Right cardiac atrium (tissue), 5 donors: ENCODE measurements at regions not wholly inside any gene's neighbourhood (a gene's known extent, or its start where the extent isn't known, plus 50 kb on each side); places are given as distances from the start of the nearest gene placed in this dataset.
"Not testable (repeated sequence)": the region's sequence is repeated elsewhere in the genome, so short reads cannot be mapped to it uniquely, and the experiment has no call there.

Source experiments
- ATAC-seq, 2 donors: fragments of 200-7000 bp; cut with Tn5 transposase; one replicate each; pipeline versions ENCODE4 v1.8.0 to v1.9.1; 2020; ENCODE audit warnings: moderate library complexity in 2 of 2, mild to moderate bottlenecking in 1 of 2
- DNase-seq, 3 donors: peaks; one replicate each; pipeline ENCODE4 v3.0.0-alpha.2; 2020
- H3K27ac ChIP-seq: one replicate; pipeline ENCODE4 v1.5.1; 2013; ENCODE audit warnings: mild to moderate bottlenecking, low read length, control low read depth, moderate library complexity
- H3K27me3 ChIP-seq: one replicate; pipeline ENCODE4 v1.6.1; 2013; ENCODE audit not compliant: control insufficient read depth, insufficient read depth
- H3K4me1 ChIP-seq: one replicate; pipeline ENCODE4 v1.6.1; 2013; ENCODE audit warnings: low read length; ENCODE audit not compliant: control insufficient read depth, insufficient read depth
- H3K4me3 ChIP-seq: one replicate; pipeline ENCODE4 v1.5.1; 2013; ENCODE audit warnings: low read length, control low read depth
- H3K9me3 ChIP-seq: one replicate; pipeline ENCODE4 v1.6.1; 2013; ENCODE audit warnings: low read length; ENCODE audit not compliant: control insufficient read depth
- WGBS: extraction: QIAGEN DNeasy Blood & Tissue Kit; methylation state at CpG from one replicate; pipeline ENCODE4 v1.1.7; 2013; 5-methylcytosine and 5-hydroxymethylcytosine counted together
- intact Hi-C, 4 donors: fragments of 100-400 bp; cut with DNase I; formaldehyde crosslinking; loops; one replicate each; pipeline versions ENCODE4 v1.11.0 to v1.14.0; 2022 to 2023
- donor health status: healthy with polysubstance abuse.
- donor health status: DM: no; HTN: yes; CAD: no.
- donor health status: DM: no; HTN: no; CAD: no.
- donor health status: DM: no; HTN: yes; CAD: no; lungs with severe emphysema.
- donor health status: DM: yes; HTN: yes; CAD: no.

DNA sequence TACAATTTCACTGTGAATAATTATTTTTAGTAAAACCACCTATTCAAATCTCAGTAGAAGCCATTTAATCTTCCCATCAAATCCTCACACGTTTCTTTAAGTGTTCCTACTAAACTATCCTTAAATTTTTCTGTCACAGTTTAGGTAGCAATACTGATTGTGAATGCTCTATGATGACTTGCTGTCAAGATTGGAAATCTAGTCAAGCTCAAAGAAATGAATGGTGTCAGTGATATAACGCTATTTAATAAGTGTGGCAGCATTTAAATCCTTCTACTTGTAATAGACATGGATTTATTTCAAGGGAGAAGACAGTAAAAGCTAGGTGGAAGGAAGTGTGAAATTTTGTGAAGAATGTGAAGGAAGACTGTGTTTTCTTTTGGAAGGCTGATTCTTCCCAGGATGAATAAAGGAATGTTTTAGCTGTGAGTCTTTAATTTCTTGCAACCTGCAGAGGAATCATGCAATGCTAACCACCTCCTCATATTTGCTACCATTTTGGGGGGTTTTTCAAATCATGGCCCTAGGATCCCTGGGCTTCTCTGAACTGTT lies 936.7 kb upstream of the NEGR1 start:
- Histone ChIP-seq H3K27me3 (no peaks in the 10 kb centered on the region), H3K4me1 (no peaks in the 10 kb centered on the region), H3K27ac (no peak overlapping the region), H3K4me3 (no peak overlapping the region), H3K9me3 (no peaks in the 10 kb centered on the region)
- ATAC-seq (no peak), DNase-seq (no peak)
- 46% methylated on average over 2 of the region's 2 CpGs for WGBS
- intact Hi-C loops: no loop called here

DNA sequence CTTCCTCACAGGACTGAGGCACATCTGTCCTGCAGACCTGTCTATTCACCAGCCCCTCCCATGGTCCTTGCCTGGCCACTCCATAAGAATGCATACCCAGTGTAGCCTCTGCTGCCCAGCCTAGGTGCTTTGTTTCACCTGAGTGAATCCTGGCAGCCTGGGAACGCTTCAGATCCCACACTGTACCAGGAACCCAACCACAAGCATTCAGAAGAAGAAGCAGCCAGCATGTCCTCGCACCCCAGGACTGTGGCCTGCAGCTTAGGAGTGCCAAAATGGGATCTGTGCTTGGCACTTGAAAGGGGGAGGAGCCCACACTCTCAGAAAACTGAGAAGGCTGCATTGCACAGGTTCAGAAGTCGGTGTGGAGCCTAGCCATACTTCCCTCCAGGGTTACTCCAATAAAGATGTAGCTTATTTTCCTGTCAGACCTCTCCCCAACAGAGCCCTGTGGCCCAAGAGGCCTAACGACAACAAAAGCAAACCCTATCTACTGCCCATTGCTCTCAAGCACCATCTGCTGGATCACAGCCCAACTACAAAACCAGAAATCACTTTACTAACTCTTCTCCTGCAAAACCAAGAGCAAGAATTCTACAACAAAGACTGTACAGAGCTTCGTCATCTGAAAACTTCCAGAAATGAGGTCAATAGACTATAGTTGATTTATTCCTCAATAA lies 923.1 kb upstream of the NEGR1 start:
- Histone ChIP-seq H3K4me1 (no peaks in the 10 kb centered on the region), H3K27ac (no peak overlapping the region), H3K9me3 (no peaks in the 10 kb centered on the region), H3K27me3 (no peaks in the 10 kb centered on the region), H3K4me3 (no peak overlapping the region)
- WGBS: 60% methylated on average over 5 of the region's 5 CpGs
- ATAC-seq (no peak), DNase-seq (no peak)
- intact Hi-C loops: no loop called here

DNA sequence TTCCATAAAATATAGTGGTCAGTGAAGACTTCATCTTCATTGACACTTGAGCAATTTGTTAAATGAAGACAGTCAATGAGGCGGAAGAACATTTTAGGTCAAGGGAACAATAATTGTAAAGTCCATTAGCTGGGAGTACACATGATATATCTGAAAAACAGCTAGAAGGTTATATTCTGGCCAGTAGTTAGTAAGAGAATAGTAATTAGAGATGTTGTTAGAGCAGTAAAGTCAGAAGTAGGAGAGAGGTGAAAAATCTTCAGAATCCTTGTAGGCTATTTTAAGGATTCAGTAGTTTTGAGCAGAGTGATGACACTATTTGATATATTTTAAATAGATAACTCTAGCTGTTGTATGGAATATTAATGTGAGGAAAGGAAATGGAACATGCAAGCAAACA lies 915.6 kb upstream of the NEGR1 start:
- ATAC-seq (no peak), DNase-seq (no peak)
- H3K9me3 ChIP-seq: no peaks in the 10 kb centered on the region
- H3K27me3 ChIP-seq: no peaks in the 10 kb centered on the region
- no peak overlapping the region for H3K4me3 ChIP-seq
- 97% methylated on average over 1 of the region's 1 CpG for WGBS
- intact Hi-C loops: no loop called here
- H3K27ac ChIP-seq: no peak overlapping the region
- H3K4me1 ChIP-seq: no peaks in the 10 kb centered on the region

DNA sequence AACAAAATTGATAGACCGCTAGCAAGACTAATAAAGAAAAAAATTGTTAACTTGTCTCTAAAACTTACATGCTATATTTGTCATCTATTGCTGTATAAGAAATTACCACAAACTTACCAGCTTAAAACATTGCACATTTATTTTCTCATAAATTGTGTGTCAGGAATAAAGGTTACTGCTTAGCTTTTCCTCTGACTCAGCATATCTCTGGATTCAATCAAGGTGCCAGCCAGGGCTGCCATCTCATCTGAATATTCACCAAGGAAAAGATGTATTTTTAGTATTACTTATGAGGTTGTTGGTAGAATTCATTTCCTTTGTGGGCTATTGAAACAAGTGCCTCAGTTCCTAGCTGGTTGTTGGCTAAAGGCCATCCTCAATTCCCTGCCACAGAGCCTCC lies 912.6 kb upstream of the NEGR1 start:
- H3K27ac ChIP-seq: no peak overlapping the region
- WGBS: 89% methylated on average over 1 of the region's 1 CpG
- no peaks in the 10 kb centered on the region for H3K9me3 ChIP-seq
- intact Hi-C loops: no loop called here
- H3K4me1 ChIP-seq: no peaks in the 10 kb centered on the region
- H3K4me3 ChIP-seq: no peak overlapping the region
- ATAC-seq: no peak
- DNase-seq: no peak
- H3K27me3 ChIP-seq: no peaks in the 10 kb centered on the region

DNA sequence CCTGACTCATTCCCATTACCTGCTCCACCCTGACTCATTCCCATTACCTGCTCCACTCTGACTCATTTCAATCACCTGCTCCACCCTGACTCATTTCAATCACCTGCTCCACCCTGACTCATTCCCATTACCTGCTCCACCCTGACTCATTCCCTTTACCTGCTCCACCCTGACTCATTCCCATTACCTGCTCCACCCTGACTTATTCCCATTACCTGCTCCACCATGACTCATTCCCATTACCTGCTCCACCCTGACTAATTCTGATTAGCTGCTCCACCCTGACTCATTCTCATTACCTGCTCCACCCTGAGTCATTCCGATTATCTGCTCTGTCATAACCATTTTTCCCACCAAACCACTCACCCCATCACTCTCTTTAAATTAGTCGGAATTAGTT lies 901.2 kb upstream of the NEGR1 start:
- intact Hi-C loops, DNase-seq, ATAC-seq, H3K4me1 ChIP-seq, H3K9me3 ChIP-seq, H3K27me3 ChIP-seq, H3K4me3 ChIP-seq, H3K27ac ChIP-seq: not testable (repeated sequence)
- WGBS: 90% methylated on average over 2 of the region's 2 CpGs

DNA sequence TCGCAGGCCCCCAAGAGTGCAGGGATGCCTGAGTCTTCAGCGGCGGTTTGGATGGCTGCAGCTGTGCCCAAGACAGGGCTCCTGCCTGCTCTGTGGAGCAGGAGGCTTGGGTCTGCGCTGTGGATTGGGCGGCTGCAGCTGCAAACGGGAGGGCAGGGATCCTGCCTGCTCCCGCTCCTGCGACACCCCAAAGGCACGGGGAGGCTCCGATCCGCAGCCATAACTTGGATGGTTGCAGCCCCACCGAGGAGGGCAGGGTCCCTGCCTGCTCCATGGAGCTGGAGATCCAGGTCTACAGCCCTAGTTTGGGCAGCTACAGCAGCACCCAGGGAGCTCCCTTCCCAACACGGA lies 898.8 kb upstream of the NEGR1 start:
- Histone ChIP-seq H3K4me1 (no peaks in the 10 kb centered on the region), H3K27me3 (no peaks in the 10 kb centered on the region), H3K9me3 (no peaks in the 10 kb centered on the region), H3K4me3 (no peak overlapping the region), H3K27ac (no peak overlapping the region)
- WGBS: 85% methylated on average over 13 of the region's 13 CpGs
- intact Hi-C loops: no loop called here
- DNase-seq (no peak), ATAC-seq (no peak)

DNA sequence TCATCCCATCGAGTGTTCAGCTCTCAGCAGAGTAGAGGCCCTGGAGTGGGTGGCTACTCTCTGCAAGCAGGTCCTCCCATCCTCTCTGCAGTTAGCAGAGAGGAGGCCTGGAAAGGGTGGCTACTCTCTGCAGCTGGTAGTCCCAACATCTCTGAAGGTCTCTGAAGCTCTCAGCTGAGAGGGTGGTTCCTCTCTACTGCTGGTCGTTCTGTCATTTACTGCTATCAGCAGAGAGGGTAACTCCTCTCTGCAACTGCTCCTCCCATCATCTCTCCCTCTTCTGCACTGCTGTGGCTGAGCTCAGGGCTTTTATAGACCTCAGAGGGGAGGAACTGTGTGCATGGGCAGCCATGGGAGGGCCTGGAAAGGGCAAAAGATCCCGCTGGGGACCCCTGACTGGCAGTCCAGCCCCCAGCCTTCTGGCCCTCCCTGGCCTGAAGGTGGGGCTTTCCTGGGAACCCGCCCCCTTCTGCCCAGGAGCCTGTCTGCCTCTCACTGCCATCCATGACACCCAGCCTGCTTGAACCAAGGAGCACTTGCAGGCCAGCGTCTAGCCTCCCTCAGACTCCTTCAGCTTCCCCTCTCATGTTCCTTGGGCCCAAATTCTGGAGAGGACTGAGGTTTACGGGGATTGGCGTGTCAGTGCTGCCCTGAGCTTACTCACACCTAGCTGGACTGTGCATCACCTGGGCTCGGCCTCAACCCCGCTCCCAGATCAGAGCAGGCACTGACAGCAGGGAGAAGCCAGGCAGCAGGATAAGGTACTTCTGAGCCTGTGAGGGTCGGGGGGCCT lies 898.3 kb upstream of the NEGR1 start:
- H3K4me1 ChIP-seq: no peaks in the 10 kb centered on the region
- 75% methylated on average over 10 of the region's 10 CpGs for WGBS
- ATAC-seq: no peak
- H3K27ac ChIP-seq: no peak overlapping the region
- no peaks in the 10 kb centered on the region for H3K27me3 ChIP-seq
- intact Hi-C loops: no loop called here
- no peaks in the 10 kb centered on the region for H3K9me3 ChIP-seq
- H3K4me3 ChIP-seq: no peak overlapping the region
- no peak for DNase-seq

DNA sequence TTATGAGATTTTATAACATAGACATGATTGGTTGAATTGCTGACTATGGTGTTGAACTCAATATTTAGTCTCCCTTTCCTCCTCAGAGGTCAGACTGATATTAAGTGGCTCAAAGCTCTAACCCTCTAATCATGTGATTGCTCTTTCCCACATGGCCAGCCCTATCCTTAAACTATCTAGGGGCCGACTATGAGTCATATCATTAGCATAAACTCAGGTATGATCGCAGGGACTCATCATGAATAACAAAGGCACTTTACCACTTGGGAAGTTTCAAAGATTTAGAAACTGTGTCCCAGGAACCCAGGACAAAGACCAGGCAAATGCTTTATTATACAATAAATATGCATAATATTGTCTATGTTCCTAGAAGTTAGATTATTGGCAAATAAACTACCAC lies 894.6 kb upstream of the NEGR1 start:
- intact Hi-C loops: no loop called here
- WGBS: 84% methylated on average over 2 of the region's 2 CpGs
- no peaks in the 10 kb centered on the region for H3K4me1 ChIP-seq

DNA sequence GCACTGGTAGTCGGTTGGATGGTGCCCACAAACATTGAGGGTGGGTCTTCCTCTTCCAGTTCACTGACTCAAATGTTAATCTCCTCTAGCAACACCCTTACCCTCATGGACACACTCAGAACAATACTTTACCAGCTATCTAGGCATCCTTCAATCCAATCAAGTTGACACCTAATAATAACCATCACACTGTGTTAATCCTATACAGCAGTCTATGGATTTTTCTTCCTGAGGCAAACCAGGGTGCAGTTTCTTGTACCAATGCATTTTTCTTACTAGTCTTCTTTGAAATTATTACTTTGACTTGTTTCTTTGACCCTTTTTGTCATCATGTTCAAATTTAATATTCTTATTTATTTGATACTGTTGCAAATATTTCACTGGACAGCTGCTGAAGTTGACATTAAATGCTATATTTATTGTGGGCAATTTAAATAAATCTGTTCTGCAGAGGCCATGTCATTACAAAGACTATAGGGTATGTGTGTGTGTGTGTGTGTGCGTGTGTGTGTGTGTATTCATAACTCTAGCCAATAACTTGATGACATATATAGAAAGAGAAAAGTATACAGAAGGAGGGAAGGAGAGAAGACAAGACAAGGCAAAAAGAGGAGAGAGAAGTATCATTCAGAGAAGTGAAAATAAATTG lies 884.8 kb upstream of the NEGR1 start:
- no peak overlapping the region for H3K27ac ChIP-seq
- H3K9me3 ChIP-seq: no peaks in the 10 kb centered on the region
- no peaks in the 10 kb centered on the region for H3K27me3 ChIP-seq
- intact Hi-C loops: no loop called here
- no peaks in the 10 kb centered on the region for H3K4me1 ChIP-seq
- DNase-seq: no peak
- WGBS: 66% methylated on average over 2 of the region's 2 CpGs
- no peak for ATAC-seq
- H3K4me3 ChIP-seq: no peak overlapping the region

More for the DNA sequence above, 894.6 kb upstream of the NEGR1 start:
- no peaks in the 10 kb centered on the region for H3K27me3 ChIP-seq
- H3K27ac ChIP-seq: no peak overlapping the region
- no peak for ATAC-seq
- no peak overlapping the region for H3K4me3 ChIP-seq
- no peak for DNase-seq
- H3K9me3 ChIP-seq: no peaks in the 10 kb centered on the region

DNA sequence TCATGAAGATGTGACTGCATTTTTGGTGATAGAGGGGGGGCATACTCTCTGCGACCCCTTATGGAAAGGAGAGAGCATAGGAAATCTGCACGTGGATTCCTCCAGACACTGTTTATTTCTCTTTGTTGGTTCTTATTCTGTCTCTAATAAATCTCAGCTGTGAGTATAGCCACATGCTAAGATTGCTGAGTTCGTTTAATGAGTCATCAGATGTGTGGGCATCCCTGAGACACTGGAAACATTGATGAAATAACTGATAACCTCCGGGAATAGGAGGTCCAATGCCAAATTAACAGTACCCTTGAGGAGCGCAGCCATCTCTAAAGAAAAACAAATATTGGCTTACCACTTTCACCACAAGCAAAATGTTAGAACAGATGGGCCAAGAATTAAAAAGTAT lies 880.2 kb upstream of the NEGR1 start:
- Histone ChIP-seq H3K4me3 (no peak overlapping the region), H3K9me3 (no peaks in the 10 kb centered on the region), H3K4me1 (no peaks in the 10 kb centered on the region), H3K27me3 (no peaks in the 10 kb centered on the region), H3K27ac (no peak overlapping the region)
- DNase-seq (no peak), ATAC-seq (no peak)
- intact Hi-C loops: no loop called here
- WGBS: 56% methylated on average over 5 of the region's 5 CpGs

DNA sequence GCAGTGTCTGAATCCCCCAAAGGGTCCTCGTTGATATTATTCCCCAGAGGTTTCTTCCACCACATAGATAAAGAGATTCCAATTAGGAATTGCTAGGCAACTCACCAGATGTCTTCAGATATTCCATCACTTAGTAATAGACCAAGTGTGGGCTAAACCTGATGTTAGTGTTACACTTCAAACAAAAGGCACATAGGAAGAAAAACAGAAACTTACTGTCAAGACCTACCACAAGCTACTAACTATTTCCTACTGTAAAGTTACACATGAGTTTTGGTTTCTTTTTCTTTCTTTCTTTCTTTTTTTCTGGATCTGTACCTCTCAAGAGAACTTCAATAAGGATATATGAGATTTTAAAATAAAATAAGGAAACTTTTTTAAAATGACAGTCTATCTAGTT lies 879.1 kb upstream of the NEGR1 start:
- intact Hi-C loops: no loop called here
- H3K4me3 ChIP-seq: no peak overlapping the region
- no peak overlapping the region for H3K27ac ChIP-seq
- no peaks in the 10 kb centered on the region for H3K27me3 ChIP-seq
- no peaks in the 10 kb centered on the region for H3K9me3 ChIP-seq
- DNase-seq: no peak
- WGBS: 59% methylated on average over 1 of the region's 1 CpG
- H3K4me1 ChIP-seq: no peaks in the 10 kb centered on the region
- no peak for ATAC-seq
